Fibroblast of mammary gland (primary cell): ENCODE measurements at regions not wholly inside any gene's neighbourhood (a gene's known extent, or its start where the extent isn't known, plus 50 kb on each side); places are given as distances from the start of the nearest gene placed in this dataset.

Experiments used
- DNase-seq: peaks from one replicate; pipeline ENCODE4 v3.0.0-alpha.2; 2010; ENCODE audit warnings: low read depth
- H3K4me3 ChIP-seq: 2 replicates; pipeline ENCODE4 v1.5.1; 2011; ENCODE audit warnings: low read depth, mild to moderate bottlenecking, low read length, moderate library complexity; ENCODE audit not compliant: control insufficient read depth
- CTCF ChIP-seq: conservative IDR thresholded peaks from 2 replicates; pipeline ENCODE4 v1.5.1; 2011; ENCODE audit warnings: low read depth, low read length, inconsistent platforms; ENCODE audit not compliant: control insufficient read depth, insufficient read depth

- no peak for DNase-seq
- no peak for TF ChIP-seq CTCF
- no peak overlapping the region for H3K4me3 ChIP-seq
These were observed 345.1 kb upstream of the CBLB start for GRCh38 chr3:106213954-106214353.

GRCh38 chr3:106214641-106215040 is 345.8 kb upstream of the CBLB start:
- TF ChIP-seq CTCF: no peak
- no peak overlapping the region for H3K4me3 ChIP-seq
- no peak for DNase-seq

- TF ChIP-seq CTCF: no peak
- DNase-seq: peak; percentile 39
These were observed 346.2 kb upstream of the CBLB start for GRCh38 chr3:106215047-106215446.

GRCh38 chr3:106217745-106218144 is 348.9 kb upstream of the CBLB start:
- H3K4me3 ChIP-seq: no peak overlapping the region
- no peak for DNase-seq
- no peak for TF ChIP-seq CTCF

More at GRCh38 chr3:106215047-106215446, 346.2 kb upstream of the CBLB start:
- no peak overlapping the region for H3K4me3 ChIP-seq

- H3K4me3 ChIP-seq: no peak overlapping the region
- no peak for DNase-seq
- no peak for TF ChIP-seq CTCF
These were observed 358.3 kb upstream of the CBLB start for GRCh38 chr3:106227068-106227467.

GRCh38 chr3:106228271-106228670 is 359.5 kb upstream of the CBLB start:
- TF ChIP-seq CTCF: no peak
- no peak for DNase-seq
- H3K4me3 ChIP-seq: no peak overlapping the region

- H3K4me3 ChIP-seq: no peak overlapping the region
- DNase-seq: no peak
- no peak for TF ChIP-seq CTCF
These were observed 360.9 kb upstream of the CBLB start for GRCh38 chr3:106229495-106230278.
